HG02571 (cell line): ENCODE measurements at regions not wholly inside any gene's neighbourhood (a gene's known extent, or its start where the extent isn't known, plus 50 kb on each side); places are given as distances from the start of the nearest gene placed in this dataset.

Experiments
- ATAC-seq: cut with Tn5 transposase; IDR thresholded peaks from one replicate; pipeline ENCODE4 v1.9.1; 2021; ENCODE audit warnings: mild to moderate bottlenecking, moderate library complexity; ENCODE audit not compliant: unreplicated experiment

- ATAC-seq: no peak
Observed at GRCh38 chr5:89286320-89286719, 403.3 kb upstream of the MEF2C start.

GRCh38 chr5:89283728-89284493 lies 400.9 kb upstream of the MEF2C start:
- no peak for ATAC-seq

- no peak for ATAC-seq
Observed at GRCh38 chr5:89282554-89283510, 399.8 kb upstream of the MEF2C start.

GRCh38 chr5:89281766-89282553 lies 399.0 kb upstream of the MEF2C start:
- ATAC-seq: no peak

- no peak for ATAC-seq
Observed at GRCh38 chr5:89281211-89281610, 398.2 kb upstream of the MEF2C start.

GRCh38 chr5:89280103-89281037 lies 397.4 kb upstream of the MEF2C start:
- no peak for ATAC-seq

GRCh38 chr5:89279391-89280036 lies 396.5 kb upstream of the MEF2C start:
- no peak for ATAC-seq

- ATAC-seq: no peak
Observed at GRCh38 chr5:89277816-89278215, 394.8 kb upstream of the MEF2C start.

GRCh38 chr5:89276566-89277305 lies 393.8 kb upstream of the MEF2C start:
- ATAC-seq: no peak

GRCh38 chr5:89275066-89275855 lies 392.3 kb upstream of the MEF2C start:
- no peak for ATAC-seq

GRCh38 chr5:89273289-89273688 lies 390.3 kb upstream of the MEF2C start:
- no peak for ATAC-seq

- ATAC-seq: no peak
Observed at GRCh38 chr5:89270901-89271300, 387.9 kb upstream of the MEF2C start.

- no peak for ATAC-seq
Observed at GRCh38 chr5:89269721-89270120, 386.7 kb upstream of the MEF2C start.

GRCh38 chr5:89268460-89268859 lies 385.5 kb upstream of the MEF2C start:
- ATAC-seq: no peak

GRCh38 chr5:89267788-89268187 lies 384.8 kb upstream of the MEF2C start:
- ATAC-seq: no peak

- ATAC-seq: no peak
Observed at GRCh38 chr5:89265511-89266179, 382.7 kb upstream of the MEF2C start.

GRCh38 chr5:89263846-89264245 lies 380.9 kb upstream of the MEF2C start:
- no peak for ATAC-seq

GRCh38 chr5:89262030-89262429 lies 379.0 kb upstream of the MEF2C start:
- no peak for ATAC-seq
